H1 (cell line): ENCODE measurements at regions not wholly inside any gene's neighbourhood (a gene's known extent, or its start where the extent isn't known, plus 50 kb on each side); places are given as distances from the start of the nearest gene placed in this dataset.

Experiments
- CBX5 ChIP-seq: fragments of 300-800, 300-1000 bp; sonication (generic); IDR thresholded peaks from 2 replicates; pipeline ENCODE4 v1.7.1; 2016; ENCODE audit warnings: antibody characterized with exemption, low read length, low read depth
- CHD1 ChIP-seq: IDR thresholded peaks from 2 replicates; pipeline ENCODE4 v1.6.1; 2012; ENCODE audit warnings: low read depth, low read length, improper control_type of control experiment
- CTCF ChIP-seq, 3 experiments: IDR thresholded peaks; 1 replicate in 2 of 3; 2 replicates in 1 of 3; pipeline versions ENCODE4 v1.5.1 to v1.6.1; 2011; ENCODE audit warnings: low read length in 3 of 3, mild to moderate bottlenecking in 3 of 3, inconsistent platforms in 2 of 3, low read depth in 1 of 3, moderate library complexity in 1 of 3; ENCODE audit not compliant: insufficient read depth in 1 of 3; ENCODE audit errors: control extremely low read depth in 1 of 3
- EP300 ChIP-seq, 2 experiments: IDR thresholded peaks; 1 replicate in 1 of 2; 2 replicates in 1 of 2; pipeline ENCODE4 v1.6.1; 2011 to 2012; ENCODE audit warnings: low read depth in 2 of 2, low read length in 2 of 2, mild to moderate bottlenecking in 2 of 2, borderline replicate concordance in 1 of 2, inconsistent platforms in 1 of 2, moderate library complexity in 1 of 2
- EZH2 ChIP-seq: fragments of 200-600 bp; sonication (generic); IDR thresholded peaks from 2 replicates; pipeline ENCODE4 v1.7.1; 2012; ENCODE audit warnings: low read depth, mild to moderate bottlenecking, moderate library complexity, low read length, inconsistent platforms; ENCODE audit not compliant: severe bottlenecking
- JUND ChIP-seq: IDR thresholded peaks from 2 replicates; pipeline ENCODE4 v1.6.1; 2011; ENCODE audit warnings: mild to moderate bottlenecking, improper control_type of control experiment, low read length
- POLR2A ChIP-seq, 2 experiments: IDR thresholded peaks; 1 replicate in 1 of 2; 2 replicates in 1 of 2; pipeline ENCODE4 v1.6.1; 2011; ENCODE audit warnings: low read depth in 2 of 2, low read length in 2 of 2, mild to moderate bottlenecking in 2 of 2; ENCODE audit errors: control extremely low read depth in 1 of 2
- POLR2AphosphoS5 ChIP-seq: IDR thresholded peaks from 2 replicates; pipeline ENCODE4 v1.6.1; 2011; ENCODE audit warnings: low read depth, low read length
- RBBP5 ChIP-seq: IDR thresholded peaks from 2 replicates; pipeline ENCODE4 v1.7.1; 2012; ENCODE audit warnings: low read depth, mild to moderate bottlenecking, inconsistent platforms, low read length, moderate library complexity, borderline replicate concordance
- SAP30 ChIP-seq: fragments of 300-600 bp; sonication (generic); IDR thresholded peaks from 2 replicates; pipeline ENCODE4 v1.7.1; 2012; ENCODE audit warnings: low read length, moderate library complexity, mild to moderate bottlenecking, inconsistent platforms; ENCODE audit not compliant: insufficient read depth, insufficient replicate concordance
- SP1 ChIP-seq: IDR thresholded peaks from 2 replicates; pipeline ENCODE4 v1.6.1; 2011; ENCODE audit warnings: low read depth, low read length
- SUZ12 ChIP-seq: fragments of 200-600 bp; sonication (generic); IDR thresholded peaks from 2 replicates; pipeline ENCODE4 v1.6.1; 2012; ENCODE audit warnings: mild to moderate bottlenecking, inconsistent platforms, low read length, moderate library complexity, mixed read lengths
- ZNF274 ChIP-seq: IDR thresholded peaks from 2 replicates; pipeline ENCODE4 v1.7.0; 2012; ENCODE audit warnings: low read length, borderline replicate concordance; ENCODE audit errors: extremely low read depth

- TF ChIP-seq RBBP5 (no peak), POLR2A (IDR thresholded peaks at IDR 0.05; ENCODE audit: control extremely low read depth in 1 of 2, low read depth in 2 of 2, low read length in 2 of 2) (no peak), SP1 (no peak), CTCF (IDR thresholded peaks at IDR 0.05; ENCODE audit: control extremely low read depth in 1 of 3, insufficient read depth in 1 of 3, low read depth in 1 of 3, low read length in 3 of 3) (no peak), CHD1 (no peak), ZNF274 (no peak), JUND (no peak), CBX5 (no peak), EZH2 (no peak), POLR2AphosphoS5 (no peak), SAP30 (no peak), SUZ12 (no peak), EP300 (IDR thresholded peaks at IDR 0.05; ENCODE audit: borderline replicate concordance in 1 of 2, low read depth in 2 of 2, low read length in 2 of 2) (no peak)
Measured at GRCh38 chr1:43042127-43042526, 83.5 kb upstream of the SLC2A1 start.
